GM10266 (cell line): ENCODE measurements at regions not wholly inside any gene's neighbourhood (a gene's known extent, or its start where the extent isn't known, plus 50 kb on each side); places are given as distances from the start of the nearest gene placed in this dataset.

Source experiments
- DNase-seq: peaks from one replicate; pipeline ENCODE4 v3.0.0; 2012; ENCODE audit errors: extremely low spot score
- CTCF ChIP-seq: IDR thresholded peaks from 2 replicates; pipeline ENCODE4 v1.5.1; 2012; ENCODE audit warnings: mild to moderate bottlenecking, low read depth; ENCODE audit not compliant: control insufficient read depth, insufficient read depth; ENCODE audit errors: missing control alignments

DNA sequence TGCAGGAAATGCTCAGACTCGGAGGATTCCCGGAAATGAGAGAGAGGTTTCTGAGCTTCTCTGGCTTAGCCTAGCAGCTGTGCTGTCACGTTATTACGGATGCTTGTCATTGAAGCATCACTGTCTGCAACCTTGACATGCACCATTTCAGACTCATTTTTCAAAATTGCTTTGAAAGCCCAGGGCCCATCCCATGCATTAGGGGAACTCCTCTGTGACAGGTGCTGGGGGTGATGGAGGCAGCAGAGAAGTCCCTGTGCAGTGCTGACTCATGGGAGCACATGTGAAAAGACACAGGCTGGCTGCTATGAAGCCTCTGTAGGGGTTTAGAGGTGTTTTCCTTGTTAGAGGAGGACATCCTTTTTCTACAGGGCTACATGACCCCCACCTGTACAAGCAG lies 214.0 kb upstream of the MPHOSPH6 start:
- no peak for TF ChIP-seq CTCF
- no peak for DNase-seq

DNA sequence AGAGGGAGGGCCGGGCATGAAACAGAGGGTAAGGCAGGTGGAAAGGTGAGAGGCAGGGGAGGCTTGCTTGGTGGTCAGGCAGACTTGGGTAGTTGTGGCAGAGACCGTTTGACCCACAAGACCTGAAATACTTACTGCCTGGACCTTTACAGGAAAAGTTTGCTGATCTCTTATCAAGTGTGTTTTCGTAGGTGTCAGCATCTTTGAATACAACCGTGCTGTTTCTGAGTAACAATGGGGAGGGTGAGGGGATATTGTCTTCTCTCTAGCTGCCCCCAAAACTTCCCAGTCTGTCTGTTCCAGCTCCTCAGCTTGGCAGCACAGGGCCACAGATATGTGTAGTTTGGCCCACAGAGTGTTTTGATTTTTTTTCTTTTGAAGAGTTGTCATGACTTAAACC lies 212.5 kb upstream of the MPHOSPH6 start:
- TF ChIP-seq CTCF = no peak
- DNase-seq = no peak

DNA sequence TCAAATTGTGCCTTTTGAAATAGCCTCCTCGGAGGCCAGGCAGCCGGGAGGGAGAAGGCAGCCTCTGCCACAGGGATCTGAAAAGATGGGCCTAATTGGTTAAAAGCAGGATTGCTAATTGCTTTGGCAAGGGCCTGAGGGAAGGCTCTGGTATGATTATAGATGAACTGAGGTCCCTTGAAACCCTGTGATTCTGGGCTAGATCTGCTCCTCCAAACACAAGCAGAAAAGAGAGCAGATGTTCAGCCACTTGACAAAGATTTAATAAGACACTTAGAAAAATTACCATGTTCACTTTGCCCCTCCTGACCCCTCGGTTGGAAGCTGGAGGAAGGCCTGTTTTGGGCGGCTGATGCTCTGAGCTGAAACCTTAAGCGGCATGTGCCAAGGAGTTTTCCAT lies 209.5 kb upstream of the MPHOSPH6 start:
- no peak for TF ChIP-seq CTCF
- no peak for DNase-seq

DNA sequence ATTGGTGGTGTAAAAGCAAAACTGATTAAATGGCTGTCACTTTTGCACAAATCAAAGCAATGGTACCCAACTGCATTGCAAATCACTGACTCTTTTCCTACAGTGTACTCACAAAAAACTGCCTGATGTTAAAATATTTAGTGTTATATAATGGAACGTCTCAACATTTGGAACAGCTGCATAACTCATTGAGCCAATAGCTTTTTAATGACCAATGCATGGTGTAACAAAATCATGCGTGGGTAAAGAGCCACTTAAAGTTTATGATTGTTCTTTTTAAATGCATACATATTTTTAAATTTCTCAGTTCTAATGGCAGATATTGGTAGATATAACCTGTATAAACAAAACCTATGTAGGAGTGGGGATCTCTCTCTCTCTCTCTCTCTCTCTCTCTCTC lies 204.0 kb upstream of the MPHOSPH6 start:
- no peak for TF ChIP-seq CTCF
- no peak for DNase-seq

DNA sequence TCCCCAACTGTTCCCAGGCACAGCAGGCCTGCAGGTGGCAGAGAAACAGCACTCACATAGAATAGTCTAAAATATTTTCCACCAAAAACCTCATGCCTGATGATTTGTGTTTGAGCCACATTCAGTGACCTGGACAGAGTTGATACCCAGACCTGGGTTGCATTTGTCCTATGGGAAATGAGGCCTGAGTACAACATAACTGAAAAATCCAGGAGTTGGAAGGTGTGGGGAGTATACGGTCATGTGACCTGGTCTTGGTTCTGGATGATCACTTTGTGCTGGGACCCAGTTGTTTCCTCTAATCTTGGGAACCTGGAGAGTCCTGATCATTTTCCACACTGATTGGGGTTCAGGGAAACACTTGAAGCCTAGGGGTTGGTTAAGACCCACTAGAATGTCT lies 200.3 kb upstream of the MPHOSPH6 start:
- TF ChIP-seq CTCF = no peak
- no peak for DNase-seq

DNA sequence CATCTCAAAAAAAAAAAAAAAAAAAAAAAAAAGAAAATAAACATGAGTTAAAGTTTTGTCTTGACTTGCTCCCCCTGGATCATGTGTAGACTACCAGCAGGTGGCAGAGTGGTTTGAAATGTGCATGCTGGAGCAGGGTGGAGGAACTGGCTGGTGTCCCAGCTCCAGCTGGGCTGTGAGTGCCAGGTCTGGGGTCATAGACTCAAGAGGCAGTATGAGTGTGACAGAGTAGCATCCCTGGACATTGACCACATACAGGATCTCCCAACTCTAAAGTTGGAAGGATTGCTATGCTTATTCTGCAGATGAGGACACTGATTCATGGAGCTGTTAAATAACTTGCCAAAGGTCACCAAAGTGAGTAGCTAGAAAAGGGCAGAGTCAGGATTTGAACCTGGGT lies 198.0 kb upstream of the MPHOSPH6 start:
- DNase-seq = peak; percentile 17
- peak; percentile 26 for TF ChIP-seq CTCF

GRCh38 chr16:82366462-82366861 lies 196.4 kb upstream of the MPHOSPH6 start:
- DNase-seq = no peak
- TF ChIP-seq CTCF = no peak
